Endothelial cell of umbilical vein (primary cell): ENCODE measurements at regions not wholly inside any gene's neighbourhood (a gene's known extent, or its start where the extent isn't known, plus 50 kb on each side); places are given as distances from the start of the nearest gene placed in this dataset.

Source experiments
- BruUV-seq: library from RNA; stranded (reverse); fragments of 400-500 nt; replicated peaks from 2 replicates; lab custom pipeline; 2021; lab: Mats Ljungman, UMichigan
- CTCF ChIA-PET: fragments of 300-600, 350-600 bp; sonication (Branson Sonifier 250); formaldehyde crosslinking; loops from one replicate; lab custom pipeline; 2021; ENCODE audit warnings: antibody characterized with exemption, inconsistent platforms; lab: Charles Lee
- POLR2A ChIA-PET: fragments of 300-600, 350-600 bp; sonication (Branson Sonifier 250); formaldehyde crosslinking; loops from one replicate; lab custom pipeline; 2021; ENCODE audit warnings: antibody characterized with exemption, inconsistent platforms; lab: Charles Lee
- DNase-seq: peaks from one replicate; pipeline ENCODE4 v3.0.0-alpha.2; 2011; ENCODE audit warnings: low read depth, low spot score
- FAIRE-seq: peaks from 2 replicates; lab custom pipeline; 2011; peaks lifted over from hg19 to GRCh38; lab: Jason Lieb, UNC
- H2AFZ ChIP-seq: 2 replicates; pipeline ENCODE4 v1.6.0; 2012; ENCODE audit warnings: low read depth, low read length, control low read depth, inconsistent platforms
- H3K27ac ChIP-seq: 2 replicates; pipeline ENCODE4 v1.5.1; 2011; ENCODE audit warnings: low read depth, mild to moderate bottlenecking, control low read depth, low read length, moderate library complexity; ENCODE audit not compliant: insufficient read depth
- H3K27me3 ChIP-seq, 2 experiments: 2 replicates each; pipeline versions ENCODE4 v1.6.0 to v1.6.1; 2011; ENCODE audit warnings: low read length in 2 of 2, mixed read lengths in 1 of 2; ENCODE audit not compliant: control insufficient read depth in 2 of 2, insufficient read depth in 2 of 2
- H3K36me3 ChIP-seq, 2 experiments: 2 replicates in 1 of 2; 3 replicates in 1 of 2; pipeline ENCODE4 v1.5.1; 2011; ENCODE audit warnings: low read length in 2 of 2, mild to moderate bottlenecking in 1 of 2, moderate library complexity in 1 of 2; ENCODE audit not compliant: control insufficient read depth in 2 of 2, insufficient read depth in 2 of 2; ENCODE audit errors: extremely low read depth in 1 of 2
- H3K4me1 ChIP-seq: 3 replicates; pipeline ENCODE4 v1.5.1; 2011; ENCODE audit warnings: mild to moderate bottlenecking, low read length; ENCODE audit not compliant: control insufficient read depth, insufficient read depth; ENCODE audit errors: extremely low read depth
- H3K4me2 ChIP-seq: 2 replicates; pipeline ENCODE4 v1.6.1; 2011; ENCODE audit warnings: low read length, control low read depth, mixed read lengths; ENCODE audit not compliant: insufficient read depth
- H3K4me3 ChIP-seq, 3 experiments: fragments of 200-600 bp in 1 of 3; sonication (generic), shearing (Covaris generic) in 1 of 3; replicated peaks in 1 of 3; 2 replicates each; pipeline ENCODE4 v1.5.1; 2011 to 2016; ENCODE audit warnings: control low read depth in 3 of 3, low read length in 3 of 3, mild to moderate bottlenecking in 2 of 3, inconsistent platforms in 1 of 3, low read depth in 1 of 3, moderate library complexity in 1 of 3; ENCODE audit not compliant: insufficient read depth in 1 of 3
- H3K79me2 ChIP-seq: 2 replicates; pipeline ENCODE4 v1.6.0; 2012; ENCODE audit warnings: low read length, inconsistent platforms; ENCODE audit not compliant: control insufficient read depth, insufficient read depth
- H3K9ac ChIP-seq: replicated peaks from 2 replicates; pipeline ENCODE3; 2011; ENCODE audit warnings: low read length, control low read depth; ENCODE audit not compliant: insufficient read depth; ENCODE audit errors: extremely low read depth
- H3K9me1 ChIP-seq: replicated peaks from 3 replicates; pipeline ENCODE4 v1.6.0; 2011; ENCODE audit warnings: mild to moderate bottlenecking, low read length; ENCODE audit not compliant: control insufficient read depth, insufficient read depth; ENCODE audit errors: extremely low read depth
- H3K9me3 ChIP-seq: replicated peaks from 2 replicates; pipeline ENCODE4 v1.5.1; 2012; ENCODE audit warnings: low read length, inconsistent platforms; ENCODE audit not compliant: control insufficient read depth, insufficient read depth
- H4K20me1 ChIP-seq: replicated peaks from 2 replicates; pipeline ENCODE3; 2011; ENCODE audit warnings: mild to moderate bottlenecking, low read length; ENCODE audit not compliant: control insufficient read depth, insufficient read depth; ENCODE audit errors: extremely low read depth
- CTCF ChIP-seq, 2 donors: IDR thresholded peaks; 1 replicate in 1 of 2; 2 replicates in 1 of 2; pipeline ENCODE4 v1.5.1; 2011; ENCODE audit warnings: low read length in 2 of 2, mild to moderate bottlenecking in 2 of 2, moderate library complexity in 2 of 2, control low read depth in 1 of 2, inconsistent platforms in 1 of 2, low read depth in 1 of 2; ENCODE audit not compliant: insufficient read depth in 1 of 2; ENCODE audit errors: extremely low read depth in 1 of 2
- EZH2 ChIP-seq: IDR thresholded peaks from 2 replicates; pipeline ENCODE4 v1.6.1; 2012; ENCODE audit warnings: borderline replicate concordance, low read depth, mild to moderate bottlenecking, moderate library complexity, low read length, inconsistent platforms; ENCODE audit not compliant: severe bottlenecking
- FOS ChIP-seq: IDR thresholded peaks from 2 replicates; pipeline ENCODE4 v1.6.1; 2011; ENCODE audit warnings: mild to moderate bottlenecking, low read length, moderate library complexity, borderline replicate concordance; ENCODE audit not compliant: insufficient read depth
- GATA2 ChIP-seq: IDR thresholded peaks from 2 replicates; pipeline ENCODE4 v1.7.0; 2011; ENCODE audit warnings: low read depth, mild to moderate bottlenecking, moderate library complexity, mixed read lengths, low read length; ENCODE audit not compliant: insufficient read length, insufficient read depth
- JUN ChIP-seq: IDR thresholded peaks from 2 replicates; pipeline ENCODE4 v1.6.1; 2011; ENCODE audit warnings: borderline replicate concordance, low read depth; ENCODE audit not compliant: insufficient read length, insufficient read depth
- MYC ChIP-seq: IDR thresholded peaks from one replicate; pipeline ENCODE4 v1.6.1; 2011; ENCODE audit warnings: mild to moderate bottlenecking, low read depth, low read length
- POLR2A ChIP-seq: IDR thresholded peaks from 2 replicates; pipeline ENCODE4 v1.6.1; 2012; ENCODE audit warnings: low read depth, mild to moderate bottlenecking, control low read depth, low read length
- POLR2AphosphoS5 ChIP-seq: IDR thresholded peaks from 2 replicates; pipeline ENCODE4 v1.6.1; 2012; ENCODE audit warnings: low read depth, mild to moderate bottlenecking, control low read depth, low read length, moderate library complexity; ENCODE audit not compliant: insufficient read depth
- dilution Hi-C: fragments of 300-500 bp; cut with MboI; formaldehyde crosslinking; loops from one replicate; pipeline ENCODE4 v1.15.0; 2019; ENCODE audit warnings: low sequenced_read_pairs; ENCODE audit not compliant: extremely low pct_ligation_motif_present
- intact Hi-C: fragments of 100-400 bp; cut with micrococcal nuclease; formaldehyde crosslinking; loops from one replicate; pipeline ENCODE4 v1.10.0; 2022
- TF ChIP-seq, protein P1 (sequence below): IDR thresholded peaks from 2 replicates; pipeline ENCODE4 v1.6.1; 2011; ENCODE audit not compliant: insufficient read depth, insufficient read length

DNA sequence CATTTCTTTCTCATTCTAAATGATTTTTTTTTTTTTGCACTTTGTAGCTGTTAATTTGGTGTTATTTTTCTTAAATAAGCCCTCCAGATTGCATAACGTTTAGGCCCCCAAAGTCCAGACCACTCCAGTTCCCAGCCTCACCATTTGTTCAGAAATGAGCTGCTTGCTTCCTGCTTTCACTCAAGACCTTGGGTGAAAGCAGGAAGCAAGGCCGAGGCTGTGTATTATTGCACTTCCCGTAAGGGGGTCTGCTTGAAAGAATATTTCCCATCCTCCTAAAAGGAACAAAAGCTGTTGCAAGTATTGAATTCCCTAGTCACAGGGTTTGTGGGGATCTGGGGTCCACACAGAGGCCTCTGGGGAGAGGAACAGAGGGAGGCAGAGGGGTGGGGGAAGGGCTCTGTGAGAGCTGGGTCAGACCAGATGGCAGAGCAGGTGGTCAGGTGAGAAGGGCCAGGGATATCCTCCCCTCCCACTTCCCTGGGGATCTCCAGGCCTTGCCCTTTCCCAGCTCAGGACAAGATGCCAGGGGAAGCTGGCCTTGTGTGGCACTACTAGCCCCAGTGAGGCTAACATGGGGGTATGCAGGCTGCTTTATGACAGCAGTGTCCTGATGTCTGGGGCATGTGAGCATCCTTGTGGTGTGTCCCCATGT is 51.6 kb upstream of the MYEOV start:
- Histone ChIP-seq H3K9me1 (no peaks in the 10 kb centered on the region), H3K4me3 (no peak overlapping the region), H4K20me1 (no peaks in the 10 kb centered on the region), H3K9ac (no peak overlapping the region), H3K27me3 (peaks cover 7 to 8% of the 10 kb centered on the region in 2 experiments), H3K79me2 (no peaks in the 10 kb centered on the region), H3K36me3 (no peaks in the 10 kb centered on the region), H3K4me2 (no peak overlapping the region), H2AFZ (no peak overlapping the region), H3K4me1 (no peaks in the 10 kb centered on the region), H3K27ac (no peak overlapping the region), H3K9me3 (no peaks in the 10 kb centered on the region)
- TF ChIP-seq MYC (no peak), POLR2A (no peak), CTCF (IDR thresholded peaks at IDR 0.05; ENCODE audit: extremely low read depth in 1 of 2, insufficient read depth in 1 of 2, low read depth in 1 of 2, low read length in 2 of 2) (no peak), JUN (no peak), POLR2AphosphoS5 (no peak), GATA2 (no peak), EZH2 (no peak), FOS (no peak)
- TF ChIP-seq, protein P1, sequence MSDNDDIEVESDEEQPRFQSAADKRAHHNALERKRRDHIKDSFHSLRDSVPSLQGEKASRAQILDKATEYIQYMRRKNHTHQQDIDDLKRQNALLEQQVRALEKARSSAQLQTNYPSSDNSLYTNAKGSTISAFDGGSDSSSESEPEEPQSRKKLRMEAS, result no peak
- POLR2A ChIA-PET, result no interaction called here
- no peak for FAIRE-seq
- intact Hi-C loops, result no loop called here
- BruUV-seq, result no TSS peak
- dilution Hi-C loops, result no loop called here
- DNase-seq, result peak; percentile 39
- CTCF ChIA-PET, result interaction anchor here (0.6 to 1.0 kb wide), 4 partner anchors 24 to 217 kb away, joined by 3 to 4 read pairs (median 4); no protein-coding TSS in a partner anchor
